AG04449 (cell line): ENCODE measurements at regions not wholly inside any gene's neighbourhood (a gene's known extent, or its start where the extent isn't known, plus 50 kb on each side); places are given as distances from the start of the nearest gene placed in this dataset.

Experiments used
- CTCF ChIA-PET: fragments of 350-600 bp; formaldehyde crosslinking; extraction: SDS; loops from one replicate; lab custom pipeline; 2021; ENCODE audit warnings: antibody characterized with exemption; lab: Yijun Ruan, JAX
- POLR2A ChIA-PET: fragments of 400-600, 350-600 bp; formaldehyde crosslinking; extraction: SDS; loops from one replicate; lab custom pipeline; 2020; ENCODE audit warnings: antibody characterized with exemption, inconsistent platforms; lab: Yijun Ruan, JAX
- DNase-seq: peaks from one replicate; pipeline ENCODE4 v3.0.0-alpha.2; 2010; ENCODE audit warnings: low read depth, low spot score
- H3K4me3 ChIP-seq: 2 replicates; pipeline ENCODE4 v1.5.1; 2011; ENCODE audit warnings: low read depth, mild to moderate bottlenecking, control low read depth, low read length
- TF ChIP-seq, protein P1 (sequence below): IDR thresholded peaks from one replicate; pipeline ENCODE4 v1.5.1; 2011; ENCODE audit warnings: mild to moderate bottlenecking, moderate library complexity, low read length, control low read depth, inconsistent platforms; ENCODE audit not compliant: insufficient read depth; ENCODE audit errors: missing control alignments

DNA sequence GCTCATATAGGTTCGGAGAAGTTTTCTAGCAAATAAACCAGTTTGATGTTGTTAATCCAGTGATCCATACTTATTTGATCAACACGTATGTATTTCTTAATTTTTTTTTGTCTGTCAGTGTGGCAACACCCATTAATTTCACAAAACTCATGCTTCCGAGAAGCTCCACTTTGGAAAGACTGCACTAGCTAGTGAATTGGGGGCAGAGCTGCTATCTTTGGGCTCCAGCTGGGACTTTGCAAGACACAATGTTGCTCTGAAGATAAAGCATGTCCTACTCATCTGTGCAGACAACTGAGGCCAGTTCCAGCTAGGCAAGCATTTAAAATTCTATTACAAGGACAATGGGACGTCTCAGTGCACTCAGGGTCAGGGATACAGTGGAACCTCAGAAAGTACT, 298.4 kb downstream of the NUAK1 start:
- H3K4me3 ChIP-seq: no peak overlapping the region
- TF ChIP-seq, protein P1, sequence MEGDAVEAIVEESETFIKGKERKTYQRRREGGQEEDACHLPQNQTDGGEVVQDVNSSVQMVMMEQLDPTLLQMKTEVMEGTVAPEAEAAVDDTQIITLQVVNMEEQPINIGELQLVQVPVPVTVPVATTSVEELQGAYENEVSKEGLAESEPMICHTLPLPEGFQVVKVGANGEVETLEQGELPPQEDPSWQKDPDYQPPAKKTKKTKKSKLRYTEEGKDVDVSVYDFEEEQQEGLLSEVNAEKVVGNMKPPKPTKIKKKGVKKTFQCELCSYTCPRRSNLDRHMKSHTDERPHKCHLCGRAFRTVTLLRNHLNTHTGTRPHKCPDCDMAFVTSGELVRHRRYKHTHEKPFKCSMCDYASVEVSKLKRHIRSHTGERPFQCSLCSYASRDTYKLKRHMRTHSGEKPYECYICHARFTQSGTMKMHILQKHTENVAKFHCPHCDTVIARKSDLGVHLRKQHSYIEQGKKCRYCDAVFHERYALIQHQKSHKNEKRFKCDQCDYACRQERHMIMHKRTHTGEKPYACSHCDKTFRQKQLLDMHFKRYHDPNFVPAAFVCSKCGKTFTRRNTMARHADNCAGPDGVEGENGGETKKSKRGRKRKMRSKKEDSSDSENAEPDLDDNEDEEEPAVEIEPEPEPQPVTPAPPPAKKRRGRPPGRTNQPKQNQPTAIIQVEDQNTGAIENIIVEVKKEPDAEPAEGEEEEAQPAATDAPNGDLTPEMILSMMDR: no peak
- DNase-seq: no peak
- POLR2A ChIA-PET: no interaction called here
- CTCF ChIA-PET: interaction anchor here (1.3 kb wide), 1 partner anchor 11 kb away, joined by 4 read pairs; no protein-coding TSS in a partner anchor

DNA sequence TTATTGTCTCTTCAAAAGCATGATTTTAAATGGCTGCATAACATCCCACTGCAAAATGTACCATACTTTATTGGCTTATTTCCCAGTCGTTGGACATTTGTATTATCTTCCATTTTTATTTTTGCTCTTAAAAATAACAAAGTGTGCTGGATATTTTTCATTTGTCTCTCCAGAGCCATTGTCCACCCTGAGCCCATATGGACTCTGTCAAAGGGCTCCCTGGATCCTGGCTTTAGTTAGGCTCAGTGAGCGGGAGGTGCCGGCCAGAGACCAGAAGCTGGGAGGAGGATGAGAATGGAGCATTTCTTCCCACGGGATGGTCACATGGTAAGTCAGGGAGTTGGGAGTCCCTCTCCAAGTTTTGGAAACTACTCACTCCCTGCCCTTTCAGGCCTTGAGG, 296.9 kb downstream of the NUAK1 start:
- ChIA-PET POLR2A (no interaction called here), CTCF (no interaction called here)
- TF ChIP-seq, protein P1: no peak
- DNase-seq: no peak
- H3K4me3 ChIP-seq: no peak overlapping the region

DNA sequence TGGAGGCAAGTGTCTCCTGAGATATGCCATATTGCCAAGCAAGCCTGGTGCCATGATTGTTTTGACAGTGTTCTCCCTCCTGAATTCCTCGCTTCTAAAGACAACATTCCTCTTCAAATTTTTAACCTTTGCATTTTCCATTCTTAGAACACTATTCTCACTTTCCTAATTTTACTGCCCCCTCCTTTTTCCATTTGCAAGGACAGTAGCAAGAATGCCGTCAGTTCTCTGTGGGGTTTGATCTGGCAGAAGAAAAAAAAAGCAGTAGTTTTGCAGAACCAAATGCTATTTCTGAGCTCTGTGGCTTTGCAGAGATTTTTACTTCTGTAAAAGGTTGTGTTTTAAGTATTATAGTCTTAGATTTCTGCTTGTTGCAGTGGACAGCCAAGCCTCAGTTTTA, 295.2 kb downstream of the NUAK1 start:
- no peak overlapping the region for H3K4me3 ChIP-seq
- ChIA-PET POLR2A (no interaction called here), CTCF (no interaction called here)
- TF ChIP-seq, protein P1: no peak
- no peak for DNase-seq

DNA sequence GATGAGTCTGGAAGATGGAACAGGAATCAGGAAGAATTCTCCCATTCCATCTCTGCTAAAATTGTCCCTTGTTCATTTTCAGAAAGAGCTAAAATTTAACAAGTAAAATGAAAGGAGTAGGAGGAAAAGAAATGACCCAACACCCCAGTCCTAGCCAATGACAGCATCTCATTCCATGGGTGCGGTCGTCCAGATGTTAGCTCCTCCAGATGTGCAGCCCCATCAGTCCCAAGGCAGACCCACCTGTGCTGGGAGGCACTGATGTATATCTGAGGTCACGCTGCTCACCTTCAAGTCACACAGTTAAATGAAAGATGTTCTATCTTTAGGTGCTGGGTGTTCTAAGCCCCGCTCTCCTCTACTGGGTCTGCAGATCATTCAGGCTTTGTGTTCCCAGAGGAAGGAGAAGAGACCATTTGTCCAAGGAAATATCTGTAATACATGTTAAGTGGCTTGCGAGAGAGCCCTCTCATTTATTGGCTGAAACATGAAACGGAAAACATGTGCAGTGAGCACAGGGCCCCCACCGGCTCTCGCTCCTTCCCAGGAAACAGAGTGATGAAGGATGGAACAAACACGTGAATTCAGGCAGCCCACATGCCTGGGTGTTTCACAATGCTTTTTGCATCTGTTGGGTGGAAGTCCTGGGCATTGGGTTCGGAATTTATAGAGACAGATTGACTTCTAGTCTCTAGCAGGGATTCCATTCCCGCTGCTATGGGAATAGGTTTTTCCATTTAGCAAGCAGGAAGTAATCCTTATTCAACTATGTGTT, 294.6 kb downstream of the NUAK1 start:
- ChIA-PET POLR2A (no interaction called here), CTCF (no interaction called here)
- DNase-seq: peak; percentile 17
- no peak overlapping the region for H3K4me3 ChIP-seq
- TF ChIP-seq, protein P1: no peak

DNA sequence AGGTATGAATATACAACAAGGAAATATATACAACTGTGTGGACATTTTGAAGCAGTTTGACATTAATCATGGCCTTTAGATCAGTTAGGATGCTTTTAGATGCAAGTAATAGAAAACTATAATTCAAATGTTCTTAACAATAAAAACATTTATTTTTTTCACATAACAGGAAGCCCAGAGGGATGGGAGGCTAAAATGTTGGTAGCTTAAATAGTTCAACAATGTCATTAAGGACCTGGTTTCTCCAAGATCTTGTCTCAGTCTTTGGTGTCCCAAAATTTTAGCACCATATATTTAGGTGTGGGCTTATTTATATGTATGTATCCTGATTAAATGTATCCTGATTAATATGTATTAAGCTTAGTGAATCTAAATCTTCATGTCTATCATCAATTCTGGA, 292.4 kb downstream of the NUAK1 start:
- ChIA-PET CTCF (no interaction called here), POLR2A (no interaction called here)
- H3K4me3 ChIP-seq: no peak overlapping the region
- DNase-seq: no peak
- TF ChIP-seq, protein P1: no peak

DNA sequence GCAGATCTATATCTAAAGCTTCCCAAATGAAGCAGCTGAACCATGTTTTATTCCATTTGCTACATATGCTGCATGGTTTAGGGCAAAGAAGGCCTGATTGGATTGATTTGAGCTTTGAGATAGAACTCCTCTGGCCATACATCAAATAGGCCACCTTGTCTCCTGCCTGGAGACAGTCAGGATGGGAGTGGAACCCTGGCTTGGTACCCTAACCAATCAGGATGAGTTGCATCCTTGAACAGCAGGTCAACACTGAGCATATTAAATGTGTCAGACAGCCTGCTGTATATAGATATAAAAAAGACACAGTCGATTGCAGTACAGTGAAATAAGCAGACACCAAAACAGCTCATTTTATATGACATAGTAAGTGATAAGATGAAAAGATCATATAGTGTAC, 291.7 kb downstream of the NUAK1 start:
- TF ChIP-seq, protein P1: no peak
- ChIA-PET CTCF (no interaction called here), POLR2A (no interaction called here)
- no peak for DNase-seq
- H3K4me3 ChIP-seq: no peak overlapping the region
